GM18511 (cell line): ENCODE measurements at regions not wholly inside any gene's neighbourhood (a gene's known extent, or its start where the extent isn't known, plus 50 kb on each side); places are given as distances from the start of the nearest gene placed in this dataset.

ENCODE experiments used
- ATAC-seq: cut with Tn5 transposase; IDR thresholded peaks from one replicate; pipeline ENCODE4 v1.9.1; 2021; ENCODE audit warnings: mild to moderate bottlenecking, moderate library complexity; ENCODE audit not compliant: unreplicated experiment

DNA sequence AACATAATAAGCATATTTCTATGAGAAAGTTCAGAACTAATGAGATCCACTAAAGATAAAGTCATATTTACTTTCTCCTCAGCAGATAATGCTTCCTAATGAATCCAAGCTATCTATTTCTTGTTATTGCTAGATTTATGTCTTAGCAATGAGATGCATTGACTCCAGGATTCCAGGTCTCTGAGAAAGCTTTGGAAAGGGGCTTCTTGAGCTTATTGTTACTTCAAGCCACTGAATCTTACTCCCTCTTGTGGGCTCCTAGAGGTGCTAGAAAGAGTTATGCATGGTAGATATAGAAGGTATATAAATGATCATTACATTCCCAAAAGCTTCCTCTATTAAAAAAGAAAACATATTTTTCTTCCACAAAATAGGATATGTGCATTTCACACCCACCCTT lies 246.4 kb upstream of the ADAMTS5 start:
- no peak for ATAC-seq

GRCh38 chr21:27212441-27212840 lies 245.6 kb upstream of the ADAMTS5 start:
- no peak for ATAC-seq

DNA sequence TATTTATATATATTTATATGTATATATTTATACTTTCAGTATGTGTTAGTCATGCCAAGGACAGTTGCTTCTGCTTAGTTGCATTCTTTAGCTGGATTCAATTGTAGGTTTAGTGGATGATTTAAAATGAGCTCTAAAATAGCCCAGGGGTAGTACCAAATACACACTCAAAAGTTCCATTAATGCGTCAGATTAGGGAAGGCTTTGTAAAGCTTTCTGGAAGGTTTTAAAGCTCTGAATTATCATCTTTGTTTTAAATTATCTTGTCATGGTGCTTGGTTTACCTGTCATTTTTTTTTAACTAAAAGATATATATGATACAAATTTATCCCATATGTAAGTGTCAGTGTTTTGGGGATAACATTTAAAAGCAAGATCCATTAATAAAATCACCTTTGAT lies 242.7 kb upstream of the ADAMTS5 start:
- ATAC-seq = no peak

- no peak for ATAC-seq
Observed at GRCh38 chr21:27206368-27206982, 239.6 kb upstream of the ADAMTS5 start.

DNA sequence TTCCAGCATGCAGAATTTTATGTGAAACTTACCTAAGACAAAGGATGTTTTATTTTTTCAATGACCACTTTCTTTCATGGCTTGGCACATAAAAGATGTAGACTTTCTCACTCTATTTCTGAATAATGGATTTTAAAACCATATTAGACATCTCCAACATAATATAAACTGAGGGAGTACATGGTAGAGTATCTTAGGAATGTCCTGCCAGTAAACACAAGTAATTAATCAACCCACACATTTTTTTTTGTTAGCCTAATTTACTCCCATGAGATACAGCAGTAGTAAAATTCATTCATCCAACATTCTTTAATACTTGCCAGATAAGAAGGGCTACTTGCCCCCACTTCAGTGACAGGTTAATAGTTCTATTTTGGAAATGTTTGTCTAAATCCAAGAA lies 235.4 kb upstream of the ADAMTS5 start:
- ATAC-seq = no peak

GRCh38 chr21:27201197-27201596 lies 234.3 kb upstream of the ADAMTS5 start:
- no peak for ATAC-seq

- no peak for ATAC-seq
Observed at GRCh38 chr21:27196651-27197050, 229.8 kb upstream of the ADAMTS5 start.

- no peak for ATAC-seq
Observed at GRCh38 chr21:27192281-27192949, 225.5 kb upstream of the ADAMTS5 start.

GRCh38 chr21:27190601-27191000 lies 223.7 kb upstream of the ADAMTS5 start:
- no peak for ATAC-seq

GRCh38 chr21:27189870-27190269 lies 223.0 kb upstream of the ADAMTS5 start:
- no peak for ATAC-seq

DNA sequence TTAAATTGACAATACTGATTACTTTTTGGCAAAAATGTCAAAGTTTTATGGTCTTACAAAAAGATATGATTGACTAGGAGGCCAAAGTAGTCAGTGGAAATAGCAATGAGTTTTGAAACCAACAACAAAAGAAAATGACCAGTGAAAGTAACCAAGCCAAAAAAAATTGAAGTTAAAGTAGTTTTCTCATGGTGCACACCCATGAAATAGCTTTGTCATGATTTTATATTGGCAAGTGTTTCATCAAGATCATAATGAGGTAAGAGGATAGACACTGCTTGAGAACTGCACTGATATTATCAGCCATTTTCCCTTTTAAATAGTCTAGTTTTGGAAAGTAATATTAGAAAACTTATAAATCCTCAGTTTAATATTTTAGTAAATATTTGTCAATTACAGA lies 206.2 kb upstream of the ADAMTS5 start:
- ATAC-seq = no peak

- ATAC-seq = no peak
Observed at GRCh38 chr21:27171707-27172106, 204.8 kb upstream of the ADAMTS5 start.

GRCh38 chr21:27168084-27168483 lies 201.2 kb upstream of the ADAMTS5 start:
- ATAC-seq = no peak

DNA sequence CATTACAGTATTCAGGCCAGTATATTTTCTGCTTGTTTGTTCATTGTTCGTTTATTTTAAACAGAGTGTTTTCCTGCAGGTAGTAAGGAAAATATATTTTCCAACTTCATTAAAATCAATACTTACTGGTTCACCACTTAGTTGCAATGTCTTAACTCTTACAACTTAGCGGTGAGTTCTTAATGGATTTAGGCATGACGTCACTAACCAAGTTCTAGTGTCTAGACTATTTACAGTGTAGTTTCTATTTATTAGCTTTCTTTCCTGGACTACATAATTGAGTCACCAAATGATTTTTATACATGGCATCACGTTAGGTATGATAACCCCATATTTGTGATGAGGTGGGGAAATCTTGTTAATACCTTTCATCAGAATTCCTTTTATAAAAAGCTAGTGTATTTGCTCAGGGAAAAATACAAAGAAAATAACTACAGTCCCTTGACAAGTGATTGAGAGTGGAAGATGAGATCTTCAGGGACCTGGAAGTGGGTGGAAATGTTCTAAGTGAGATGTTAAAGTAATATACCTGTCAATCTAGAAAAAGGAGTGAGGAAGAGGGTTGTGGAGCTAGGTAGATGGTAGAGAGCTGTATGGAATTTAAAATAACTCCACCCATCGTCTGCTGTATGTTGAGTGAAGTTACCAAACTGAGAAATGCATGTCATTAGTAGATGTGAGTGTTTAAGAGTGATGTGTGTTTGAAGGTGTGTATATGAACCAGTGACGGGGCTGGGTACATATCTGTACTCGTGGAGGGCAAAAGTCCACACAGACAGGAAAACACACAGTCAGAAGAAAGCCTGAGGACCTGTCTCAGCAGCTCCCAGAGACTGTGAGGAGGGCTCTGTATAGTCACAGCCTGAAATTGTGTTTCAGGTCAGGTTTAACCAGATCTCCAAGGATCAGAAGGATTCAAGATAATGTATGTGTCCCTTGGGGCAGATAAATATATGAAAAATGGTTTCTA lies 197.6 kb upstream of the ADAMTS5 start:
- ATAC-seq = no peak

- no peak for ATAC-seq
Observed at GRCh38 chr21:27158967-27159366, 192.1 kb upstream of the ADAMTS5 start.

GRCh38 chr21:27157097-27157496 lies 190.2 kb upstream of the ADAMTS5 start:
- no peak for ATAC-seq

GRCh38 chr21:27156666-27157065 lies 189.8 kb upstream of the ADAMTS5 start:
- ATAC-seq = no peak

- ATAC-seq = no peak
Observed at GRCh38 chr21:27155130-27155500, 188.2 kb upstream of the ADAMTS5 start.

- ATAC-seq = no peak
Observed at GRCh38 chr21:27154451-27155129, 187.7 kb upstream of the ADAMTS5 start.

GRCh38 chr21:27152996-27153395 lies 186.1 kb upstream of the ADAMTS5 start:
- no peak for ATAC-seq

DNA sequence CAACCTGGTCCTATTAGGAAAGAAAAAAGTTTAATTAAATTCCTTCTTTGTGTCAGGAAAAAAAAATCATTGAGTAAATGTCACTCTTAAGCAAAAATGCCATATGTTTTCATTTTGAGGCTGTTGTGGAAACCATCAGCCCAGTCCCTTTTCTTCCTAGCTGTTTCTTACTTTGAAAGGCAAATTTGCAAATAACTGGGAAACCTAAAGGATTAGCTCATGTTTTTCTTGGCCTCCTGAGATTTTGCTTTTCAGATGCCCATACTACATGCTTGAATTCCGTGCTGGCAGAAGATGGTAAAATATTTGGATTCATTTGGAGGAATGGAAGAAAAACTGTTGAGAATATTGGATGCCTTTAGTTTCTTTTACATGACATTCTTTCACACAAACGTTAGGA lies 182.1 kb upstream of the ADAMTS5 start:
- no peak for ATAC-seq
